ENCODE measurements at regions not wholly inside any gene's neighbourhood (a gene's known extent, or its start where the extent isn't known, plus 50 kb on each side); places are given as distances from the start of the nearest gene placed in this dataset.
"Not testable (repeated sequence)": the region's sequence is repeated elsewhere in the genome, so short reads cannot be mapped to it uniquely, and the experiment has no call there.

DNA sequence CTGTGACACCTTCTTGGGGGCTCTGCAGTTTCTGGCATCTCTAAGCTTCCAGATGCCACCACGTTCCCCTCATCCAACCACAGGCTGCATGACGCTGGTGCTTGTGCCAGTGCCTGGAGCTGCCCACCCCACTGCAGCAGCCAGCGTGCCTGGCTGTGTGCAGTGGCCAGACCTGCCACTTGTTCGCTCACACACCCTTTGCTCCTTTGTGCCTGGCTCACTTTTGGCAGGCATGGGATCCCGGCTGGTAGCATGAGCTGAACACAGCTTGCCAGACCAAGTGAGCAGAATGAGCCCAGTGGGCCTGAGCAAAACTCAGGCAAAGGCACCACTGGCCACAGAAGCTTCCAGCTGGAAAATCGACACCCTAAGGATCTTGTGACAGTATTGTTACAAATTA lies 562.9 kb upstream of the ACO1 start:
- no peak for DNase-seq

DNA sequence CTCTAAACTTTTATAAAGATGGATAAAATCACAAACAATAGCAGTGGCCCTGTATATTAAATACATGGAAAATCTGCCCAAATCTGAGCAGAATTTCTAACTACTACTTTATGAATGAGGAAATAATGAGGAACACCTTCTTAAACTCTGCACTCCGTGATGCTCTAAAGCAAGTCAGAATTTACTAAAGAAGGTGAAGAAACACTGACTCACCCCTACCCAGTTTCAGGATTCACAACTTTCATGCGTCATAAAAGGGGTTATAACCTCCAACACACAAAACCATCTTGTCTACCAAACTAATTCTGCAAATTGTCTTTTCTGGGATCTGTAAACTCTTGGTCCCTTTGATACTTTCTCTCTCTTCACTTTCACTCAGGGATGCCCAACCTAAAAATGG lies 561.1 kb upstream of the ACO1 start:
- no peak for DNase-seq

DNA sequence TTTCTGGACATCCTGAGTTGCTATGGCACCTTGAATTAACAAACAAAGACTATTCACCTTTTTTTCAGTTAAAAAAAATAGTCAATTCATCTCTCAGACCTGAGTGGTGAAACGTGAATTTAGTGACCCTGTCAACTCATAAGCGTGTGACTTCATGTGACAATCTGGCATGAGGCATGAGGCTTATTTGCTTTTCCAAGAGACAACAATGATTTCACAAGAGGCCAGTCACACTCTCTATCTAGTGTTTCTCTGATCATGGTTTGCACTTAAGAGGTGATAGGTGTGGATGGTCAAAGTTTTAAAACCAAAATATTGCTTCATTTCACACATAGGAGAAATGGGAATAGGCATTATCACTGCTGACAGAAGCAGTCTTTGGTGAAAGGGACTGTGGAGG lies 559.6 kb upstream of the ACO1 start:
- no peak for DNase-seq

DNA sequence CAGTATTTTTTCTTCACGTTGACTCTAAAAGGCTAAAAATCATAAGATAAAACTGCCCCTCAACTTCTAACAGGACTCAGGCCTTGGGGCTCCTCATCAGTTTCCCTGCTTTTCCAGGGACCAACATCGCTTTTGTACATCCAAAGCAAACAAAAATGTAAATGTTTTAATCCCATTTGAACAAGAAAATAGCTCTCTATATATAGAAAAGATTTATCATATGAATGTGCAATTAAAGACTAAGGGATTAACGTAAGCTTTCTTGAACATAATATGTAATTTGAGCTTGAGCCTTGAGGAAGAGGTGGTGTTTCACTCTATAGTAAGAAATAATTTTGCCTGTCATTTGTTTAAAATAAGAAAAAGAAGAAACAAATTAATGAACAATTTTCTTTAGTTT lies 547.2 kb upstream of the ACO1 start:
- no peak for DNase-seq

DNA sequence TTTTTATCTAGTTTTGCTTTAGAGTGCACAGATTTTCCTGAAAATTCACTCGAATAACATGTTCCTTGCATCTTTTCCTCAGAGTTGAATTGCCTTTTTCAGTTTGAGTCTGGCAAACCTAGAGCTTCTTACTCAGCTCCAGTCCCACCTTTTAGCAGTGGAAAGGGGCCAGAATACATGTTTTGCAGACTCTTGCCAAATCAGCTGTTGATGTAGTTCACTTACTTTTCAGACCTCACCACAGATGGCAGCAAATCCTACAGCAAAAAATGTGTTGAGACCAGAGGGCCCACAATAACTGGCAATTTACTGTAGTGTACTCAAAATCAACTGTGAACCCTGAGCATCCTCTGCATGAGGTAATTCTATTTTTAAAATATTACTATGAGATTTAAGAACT lies 545.2 kb upstream of the ACO1 start:
- DNase-seq, result no peak

DNA sequence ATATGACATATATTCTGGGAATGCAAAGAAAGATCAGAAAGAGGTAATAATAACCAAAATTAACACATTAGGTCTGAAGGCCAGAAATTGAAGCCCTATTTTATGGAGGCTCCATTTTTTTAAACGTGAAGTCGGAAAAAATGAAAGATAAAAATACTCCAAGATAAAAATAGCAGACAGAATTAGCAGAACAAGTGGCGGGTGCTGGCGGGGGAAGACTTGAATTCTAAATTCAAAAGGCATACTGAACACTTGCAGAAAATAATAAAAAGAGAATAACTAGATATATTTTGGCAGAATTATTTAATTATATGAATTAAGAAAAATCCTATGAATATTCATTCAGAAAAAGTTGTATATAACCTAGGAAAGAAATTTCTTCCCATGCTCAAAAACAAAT lies 543.7 kb upstream of the ACO1 start:
- DNase-seq, result no peak

DNA sequence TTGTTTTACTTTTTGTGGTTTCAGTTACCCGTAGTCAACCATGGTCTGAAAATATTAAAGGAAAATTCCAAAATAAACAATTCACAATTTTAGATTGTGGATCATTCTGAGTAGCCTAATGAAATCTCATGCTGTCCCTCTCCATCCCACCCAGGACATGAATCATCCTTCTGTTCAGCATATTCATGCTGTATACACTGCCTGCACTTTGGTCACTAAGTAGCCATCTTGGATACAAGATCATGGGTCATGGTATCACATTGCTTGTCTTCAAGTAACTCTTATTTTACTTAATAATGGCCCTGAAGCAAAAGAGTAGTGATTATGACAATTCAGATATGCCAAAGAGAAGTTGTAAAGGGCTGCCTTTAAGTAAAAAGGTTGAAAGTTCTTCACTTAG lies 536.5 kb upstream of the ACO1 start:
- no peak for DNase-seq

DNA sequence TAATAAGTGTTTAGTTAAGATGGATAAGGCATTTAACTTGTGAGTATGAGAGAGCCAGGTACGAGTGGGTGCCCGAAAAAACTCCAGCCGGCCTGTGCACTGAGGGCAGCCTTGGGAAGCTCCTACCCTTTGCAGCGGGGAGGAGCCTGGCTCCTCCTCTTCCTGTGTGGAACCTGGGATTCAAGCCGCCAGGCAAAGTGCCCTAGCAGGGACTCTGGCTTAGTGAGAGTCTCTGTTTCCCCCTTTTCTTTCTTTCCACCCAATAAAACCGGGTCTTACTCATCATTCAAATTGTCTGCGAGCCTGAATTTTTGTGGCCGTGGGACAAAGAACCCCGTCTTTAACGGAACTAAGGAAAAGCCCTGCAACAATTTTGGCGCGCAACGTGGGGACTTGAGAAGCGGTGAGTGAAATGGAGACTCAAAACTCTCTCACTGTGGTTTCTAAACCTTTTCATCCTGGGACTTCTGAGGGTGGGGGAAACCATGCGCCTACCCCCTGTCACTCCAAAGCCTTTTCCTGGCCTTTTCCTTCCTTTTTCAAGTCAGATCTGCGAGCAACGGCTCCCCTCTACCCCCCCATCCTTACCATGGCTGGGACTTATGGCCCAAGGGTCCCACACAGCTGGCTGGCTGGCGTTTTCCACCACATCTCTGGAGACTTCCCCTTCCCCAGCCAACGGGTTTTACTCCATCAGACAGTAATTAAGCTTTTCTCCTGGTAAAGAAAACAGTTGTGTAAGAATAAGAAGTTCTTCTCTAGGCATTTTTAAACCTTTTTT lies 535.7 kb upstream of the ACO1 start:
- DNase-seq, result no peak

DNA sequence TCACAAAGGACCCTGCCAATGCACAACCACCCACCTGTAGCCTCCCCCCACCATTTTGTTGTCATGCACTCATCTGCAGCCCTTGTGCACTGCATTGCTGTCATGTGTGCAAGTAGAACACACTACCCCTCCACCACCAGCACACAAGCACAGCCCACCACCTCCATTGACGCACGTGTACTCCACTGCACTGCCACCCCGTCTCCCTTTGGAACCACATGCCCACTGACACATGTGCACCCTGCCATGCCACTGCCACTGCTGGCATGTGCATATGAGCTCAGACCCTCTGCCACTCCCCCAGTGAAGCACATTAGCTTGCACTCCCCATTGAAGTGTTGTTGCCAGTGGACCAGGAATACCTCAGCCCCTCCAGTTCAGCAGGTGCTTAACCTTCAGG lies 530.3 kb upstream of the ACO1 start:
- no peak for DNase-seq

DNA sequence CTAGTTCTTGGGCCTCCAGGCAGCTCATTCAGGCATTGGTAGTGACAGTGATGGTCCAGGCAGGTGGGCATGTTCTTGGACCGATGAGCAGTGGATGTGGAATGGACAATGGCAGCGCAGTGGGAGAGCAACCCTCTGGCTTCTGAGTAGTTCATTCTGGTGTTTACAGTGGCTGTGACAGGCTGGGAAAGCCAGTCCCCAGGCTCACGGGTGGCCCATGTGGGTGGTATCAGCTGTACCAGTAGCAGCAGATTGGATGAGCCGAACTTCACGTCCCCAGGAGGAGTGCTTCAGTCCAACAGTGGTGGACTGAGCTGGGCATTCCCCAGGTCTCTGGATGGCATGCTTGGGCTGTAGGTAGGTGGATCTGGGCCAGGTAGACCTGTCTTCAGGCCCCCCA lies 515.6 kb upstream of the ACO1 start:
- no peak for DNase-seq

DNA sequence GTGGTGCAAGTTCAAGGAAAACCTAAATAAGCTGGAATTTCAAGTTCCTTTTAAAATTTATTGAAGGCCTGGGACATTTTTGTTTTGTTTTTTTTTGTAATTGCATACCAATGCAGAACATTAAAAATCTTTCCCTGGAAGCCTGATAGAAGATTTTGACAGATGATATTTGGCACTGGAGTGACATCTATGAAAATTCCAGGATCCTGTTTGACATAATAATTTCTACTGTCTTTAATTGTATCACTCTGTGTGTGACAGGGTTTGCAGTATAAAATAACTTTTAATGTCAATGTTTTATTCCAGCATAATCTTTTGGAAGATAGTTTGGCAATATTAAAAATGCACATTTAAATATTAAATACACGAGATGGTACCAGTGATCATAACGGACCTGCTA lies 514.2 kb upstream of the ACO1 start:
- DNase-seq, result no peak

DNA sequence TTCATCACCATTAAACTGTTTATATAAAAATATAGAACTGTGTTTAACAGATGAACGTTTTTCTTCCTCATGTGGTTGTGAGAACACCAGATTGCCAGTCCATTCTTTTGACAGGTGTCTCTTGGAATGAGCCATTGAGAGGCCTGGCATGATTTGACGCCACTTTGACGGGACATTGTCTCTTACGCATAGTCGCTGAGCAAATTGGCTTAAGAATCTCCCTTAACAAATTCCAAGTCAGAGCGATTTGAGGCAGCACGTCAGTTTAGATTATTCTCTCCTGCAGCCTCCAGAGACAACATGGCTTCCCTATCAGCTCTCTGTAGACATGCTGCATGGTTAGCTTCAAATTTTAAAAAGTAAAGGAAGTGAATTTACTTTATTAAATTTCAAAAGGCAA lies 510.7 kb upstream of the ACO1 start:
- DNase-seq, result no peak

DNA sequence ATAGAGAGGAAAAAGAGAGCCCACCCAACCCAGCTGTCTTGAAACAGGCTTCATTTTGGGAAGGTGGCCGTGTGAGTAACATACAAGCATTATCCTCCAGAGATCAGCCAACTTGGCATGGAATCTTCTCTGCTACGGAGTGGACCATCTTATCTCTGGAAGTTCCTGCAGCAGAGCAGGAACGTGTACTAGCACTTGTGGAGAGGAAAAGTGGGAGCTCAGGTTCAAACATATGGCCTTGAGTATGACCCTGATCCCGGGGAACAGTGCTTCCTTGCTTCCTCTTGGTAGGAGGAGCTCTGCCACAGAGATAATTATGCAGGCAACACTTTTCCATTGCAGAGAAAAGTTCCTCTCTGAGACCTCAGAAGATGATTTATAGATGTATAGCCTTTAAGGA lies 490.4 kb upstream of the ACO1 start:
- DNase-seq, result no peak

DNA sequence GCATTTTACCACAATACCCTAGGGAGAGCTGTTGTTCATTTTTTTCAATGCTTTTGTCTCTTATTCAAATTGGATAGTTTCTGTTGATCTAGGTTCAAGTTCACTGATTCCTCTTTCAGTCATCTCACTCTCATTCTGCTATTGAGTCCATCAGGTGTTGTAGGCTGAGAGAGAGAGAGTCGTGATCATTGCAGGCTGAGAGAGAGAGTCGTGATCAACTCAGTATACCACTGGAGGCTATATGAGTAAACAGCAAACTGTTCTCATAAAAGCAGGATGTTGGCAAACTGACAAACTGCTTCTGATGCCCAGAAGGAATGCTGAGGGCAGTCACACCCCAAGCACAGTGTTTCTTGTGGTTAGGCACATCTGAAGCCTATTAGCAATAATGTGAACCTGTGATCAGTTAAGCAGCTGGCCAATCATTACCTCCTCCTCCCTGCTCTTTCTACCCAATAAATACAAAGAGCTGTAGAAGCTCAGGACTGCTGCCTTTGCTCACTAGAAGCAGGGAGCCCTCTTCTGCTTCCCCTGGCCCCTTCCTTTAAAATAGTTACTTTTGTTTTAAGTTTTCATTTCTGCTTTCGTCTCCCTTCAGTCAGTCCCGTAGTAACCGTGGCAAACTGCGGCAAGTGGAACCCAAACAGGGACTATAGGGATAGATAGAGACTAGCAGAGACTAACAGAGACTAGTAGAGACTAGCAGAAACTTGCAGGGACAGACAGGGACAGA lies 476.1 kb upstream of the ACO1 start:
- no peak for DNase-seq

DNA sequence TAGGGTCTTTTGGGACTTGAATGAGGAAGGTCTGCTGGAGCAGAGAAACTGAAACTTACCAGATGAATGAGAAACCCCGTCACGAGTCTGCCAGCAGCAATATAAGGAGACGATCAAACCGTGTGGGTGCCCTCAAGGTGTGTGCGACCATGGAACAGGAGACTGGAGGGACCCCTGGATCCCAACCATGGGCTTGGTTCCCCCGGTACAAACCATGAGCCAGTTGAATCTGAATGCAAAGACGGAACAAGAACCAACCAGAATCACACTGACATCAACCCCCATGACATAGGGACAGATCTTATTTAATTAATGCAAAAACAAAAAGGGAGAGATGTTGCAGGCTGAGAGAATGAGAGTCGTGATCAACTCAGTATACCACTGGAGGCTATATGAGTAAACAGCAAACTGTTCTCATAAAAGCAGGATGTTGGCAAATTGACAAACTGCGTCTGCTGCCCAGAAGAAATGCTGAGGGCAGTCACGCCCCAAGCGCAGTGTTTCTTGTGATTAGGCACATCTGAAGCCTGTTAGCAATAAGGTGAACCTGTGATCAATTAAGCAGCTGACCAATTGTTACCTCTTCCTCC lies 475.5 kb upstream of the ACO1 start:
- no peak for DNase-seq

DNA sequence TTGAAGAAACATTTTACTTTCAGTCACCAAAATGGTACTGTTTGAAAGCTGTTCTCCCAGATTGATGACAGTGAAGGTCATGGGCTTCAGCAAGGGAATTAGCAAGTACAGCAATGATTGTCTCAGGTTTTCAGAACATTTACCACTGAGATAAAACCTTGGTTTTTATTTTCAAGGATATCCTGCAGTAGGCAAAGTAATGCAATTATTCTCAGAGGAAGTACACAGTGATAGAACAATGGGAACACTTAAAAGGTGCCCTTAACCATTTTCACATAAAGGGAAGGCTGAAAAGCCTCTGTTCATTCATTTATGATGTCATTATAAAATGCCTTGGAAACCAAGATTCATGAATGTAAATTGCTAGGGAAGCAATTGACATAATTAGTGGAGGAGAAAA lies 471.8 kb upstream of the ACO1 start:
- DNase-seq, result no peak

DNA sequence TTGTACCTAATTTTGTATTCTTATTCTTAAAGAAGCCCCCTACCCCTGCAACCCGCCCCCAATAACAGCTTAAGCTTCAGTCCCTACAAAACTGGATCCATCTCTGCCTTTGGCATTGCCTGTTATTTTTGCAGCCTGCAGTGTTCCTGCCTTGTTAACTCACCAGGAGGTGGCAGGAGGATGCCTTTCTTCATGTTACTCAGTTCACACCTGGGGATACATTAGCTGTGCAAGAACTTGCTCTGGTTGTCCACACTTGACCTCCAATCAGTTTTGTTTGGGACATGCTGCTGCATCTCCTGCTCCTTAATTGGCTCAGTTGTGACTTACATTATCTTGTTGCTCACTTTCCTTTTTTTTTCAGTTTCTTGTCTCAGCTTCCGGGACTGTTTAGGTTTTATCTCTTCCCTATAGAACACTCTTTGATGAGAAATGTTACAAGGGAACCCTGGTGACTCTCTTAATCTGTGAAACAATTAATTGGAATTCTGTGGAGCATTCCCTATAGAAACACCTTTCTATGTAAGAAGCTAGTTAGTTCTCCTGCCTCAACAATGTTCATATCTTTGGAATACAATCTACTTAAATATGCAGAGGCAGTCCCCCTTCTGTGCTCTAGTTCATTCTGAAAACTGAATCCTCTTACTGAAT lies 467.7 kb upstream of the ACO1 start:
- no peak for DNase-seq

DNA sequence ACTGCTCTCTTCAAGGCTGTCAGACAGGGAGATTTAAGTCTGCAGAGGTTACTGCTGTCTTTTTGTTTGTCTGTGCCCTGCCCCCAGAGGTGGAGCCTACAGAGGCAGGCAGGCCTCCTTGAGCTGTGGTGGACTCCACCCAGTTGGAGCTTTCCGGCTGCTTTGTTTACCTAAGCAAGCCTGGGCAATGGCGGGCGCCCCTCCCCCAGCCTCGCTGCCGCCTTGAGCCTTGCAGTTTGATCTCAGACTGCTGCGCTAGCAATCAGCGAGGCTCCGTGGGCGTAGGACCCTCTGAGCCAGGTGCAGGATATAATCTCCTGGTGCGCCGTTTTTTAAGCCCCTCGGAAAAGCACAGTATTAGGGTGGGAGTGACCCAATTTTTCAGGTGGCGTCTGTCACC lies 446.7 kb upstream of the ACO1 start:
- not testable (repeated sequence) for DNase-seq

DNA sequence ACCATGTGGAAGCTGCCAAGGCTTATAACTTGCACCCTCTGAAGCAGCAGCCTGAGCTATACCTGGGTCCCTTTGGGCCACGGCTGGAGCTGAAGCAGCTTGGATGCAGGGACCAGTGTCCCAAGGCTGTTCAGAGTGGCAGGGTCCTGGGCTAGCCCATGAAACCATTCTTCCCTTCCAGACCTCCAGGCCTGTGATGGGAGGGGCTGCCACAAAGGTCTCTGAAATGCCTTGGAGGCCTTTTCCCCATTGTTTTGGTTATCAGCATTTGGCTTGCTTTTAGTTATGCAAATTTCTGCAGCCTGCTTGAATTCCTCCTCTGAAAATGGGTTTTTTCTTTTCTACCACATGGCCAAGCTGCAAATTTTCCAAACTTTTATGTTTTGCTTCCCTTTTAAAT lies 433.7 kb upstream of the ACO1 start:
- no peak for DNase-seq

DNA sequence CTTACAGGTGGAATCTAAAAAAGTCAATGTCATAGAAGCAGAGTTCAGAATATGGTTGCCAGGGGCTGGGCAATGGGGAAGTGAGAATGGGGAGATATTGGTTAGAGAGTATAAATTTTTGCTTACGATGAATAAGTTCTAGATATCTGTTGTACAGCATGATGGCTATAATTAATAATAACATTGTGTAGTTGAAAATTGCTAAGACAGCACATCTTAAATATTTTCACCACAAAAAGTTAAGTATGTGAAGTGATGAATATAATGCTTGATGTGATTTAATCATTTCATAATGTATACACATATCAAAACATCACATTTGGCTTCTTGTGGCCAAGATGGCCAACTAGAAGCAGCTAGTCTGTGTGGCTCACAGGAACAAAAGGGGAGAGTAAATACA lies 425.9 kb upstream of the ACO1 start:
- DNase-seq, result no peak

DNA sequence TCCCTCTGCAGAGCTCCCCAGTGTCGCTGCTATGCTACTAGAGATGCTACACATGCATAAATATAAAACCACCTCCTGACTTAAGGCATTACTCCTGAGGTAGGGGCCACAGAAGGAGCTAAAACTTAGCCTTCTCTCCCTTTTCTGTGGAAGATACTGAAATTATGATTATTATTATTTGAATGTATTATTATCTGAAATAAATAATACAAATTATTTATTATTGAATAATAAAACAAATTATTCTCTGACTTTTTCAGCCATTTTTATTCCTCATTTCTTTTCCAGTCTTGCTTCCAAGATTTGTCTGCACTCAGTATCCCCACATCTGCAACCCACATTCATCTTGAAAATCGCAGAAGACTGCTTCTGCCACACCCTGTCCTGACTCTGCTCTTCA lies 414.9 kb upstream of the ACO1 start:
- no peak for DNase-seq

DNA sequence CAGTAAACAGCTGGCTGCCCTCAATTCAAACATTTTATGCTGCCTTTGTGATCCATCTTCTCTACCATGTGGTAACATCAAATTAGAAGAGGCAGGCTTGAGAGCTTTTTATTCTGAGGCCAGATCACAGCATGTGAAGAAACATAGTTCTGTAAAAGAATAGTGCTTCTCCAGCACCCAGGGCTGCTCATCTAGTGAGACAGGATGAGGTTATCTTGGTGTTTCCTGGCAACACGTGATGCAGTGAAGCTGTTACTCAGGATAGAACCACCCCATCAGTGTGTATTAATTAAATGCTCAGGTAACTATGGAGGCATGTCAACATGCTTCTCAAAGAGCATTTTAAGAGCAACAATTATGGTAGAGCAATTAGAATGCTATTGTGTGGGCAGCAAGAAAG lies 400.5 kb upstream of the ACO1 start:
- DNase-seq, result no peak

DNA sequence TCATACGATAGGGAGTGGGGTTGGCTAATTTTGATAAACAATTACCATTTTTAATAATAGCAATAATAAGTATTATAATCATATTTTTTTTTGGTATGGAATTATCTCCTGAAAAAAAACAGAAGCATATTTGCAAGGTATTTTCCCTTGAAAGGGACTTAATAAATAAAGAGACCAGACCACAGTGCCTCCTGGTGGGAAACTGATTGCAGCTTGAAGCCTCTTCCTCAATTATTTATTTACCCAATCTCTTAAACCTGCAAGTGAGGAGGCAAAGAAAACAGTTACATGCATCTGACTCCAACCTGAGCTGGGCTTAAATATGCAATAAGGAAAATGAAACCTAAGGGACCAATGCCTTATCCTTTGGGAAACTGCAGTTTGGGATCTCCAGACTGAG lies 388.1 kb upstream of the ACO1 start:
- DNase-seq, result no peak
